ENCODE measurements at regions not wholly inside any gene's neighbourhood (a gene's known extent, or its start where the extent isn't known, plus 50 kb on each side); places are given as distances from the start of the nearest gene placed in this dataset.

GRCh38 chr9:78921341-78921740 is 624.4 kb downstream of the PSAT1 start:
- Mint-ChIP-seq H3K27ac (no peak overlapping the region), H3K36me3 (no peaks in the 10 kb centered on the region), H3K9me3 (peaks cover 12 to 19% of the 10 kb centered on the region in 2 donors)
- ATAC-seq (no peak), DNase-seq (ENCODE audit: low spot score in 2 of 2) (no peak)

GRCh38 chr9:78923966-78924659 is 627.2 kb downstream of the PSAT1 start:
- Mint-ChIP-seq H3K36me3 (no peaks in the 10 kb centered on the region), H3K9me3 (peaks cover 0 to 12% of the 10 kb centered on the region in 2 donors), H3K27ac (no peak overlapping the region)
- ATAC-seq (no peak), DNase-seq (ENCODE audit: low spot score in 2 of 2) (no peak)

GRCh38 chr9:78927099-78927940 is 630.4 kb downstream of the PSAT1 start:
- H3K9me3 Mint-ChIP-seq = peaks cover 0 to 8% of the 10 kb centered on the region in 2 donors
- DNase-seq (ENCODE audit: low spot score in 2 of 2) = no peak
- no peak for ATAC-seq
- H3K27ac Mint-ChIP-seq = no peak overlapping the region
- no peaks in the 10 kb centered on the region for H3K36me3 Mint-ChIP-seq

- ATAC-seq (no peak), DNase-seq (ENCODE audit: low spot score in 2 of 2) (no peak)
- Mint-ChIP-seq H3K27ac (no peak overlapping the region), H3K36me3 (no peaks in the 10 kb centered on the region), H3K9me3 (peaks cover 0 to 11% of the 10 kb centered on the region in 2 donors)
Observed at GRCh38 chr9:78928625-78929405, 631.9 kb downstream of the PSAT1 start.

GRCh38 chr9:78930281-78930680 is 633.4 kb downstream of the PSAT1 start:
- ATAC-seq (no peak), DNase-seq (ENCODE audit: low spot score in 2 of 2) (no peak)
- H3K27ac Mint-ChIP-seq = no peak overlapping the region
- H3K36me3 Mint-ChIP-seq = no peaks in the 10 kb centered on the region
- peaks cover 0 to 11% of the 10 kb centered on the region in 2 donors for H3K9me3 Mint-ChIP-seq

GRCh38 chr9:78932849-78933627 is 636.1 kb downstream of the PSAT1 start:
- no peaks in the 10 kb centered on the region for H3K36me3 Mint-ChIP-seq
- no peak overlapping the region for H3K27ac Mint-ChIP-seq
- ATAC-seq (no peak), DNase-seq (ENCODE audit: low spot score in 2 of 2) (no peak)
- H3K9me3 Mint-ChIP-seq = peaks cover 0 to 17% of the 10 kb centered on the region in 2 donors

- no peak for DNase-seq (ENCODE audit: low spot score in 2 of 2)
- Mint-ChIP-seq H3K9me3 (peaks cover 0 to 21% of the 10 kb centered on the region in 2 donors), H3K27ac (no peak overlapping the region), H3K36me3 (no peaks in the 10 kb centered on the region)
- no peak for ATAC-seq
Observed at GRCh38 chr9:78934880-78935279, 636.9 kb upstream of the TLE4 start.

GRCh38 chr9:78938821-78939220 is 632.9 kb upstream of the TLE4 start:
- Mint-ChIP-seq H3K9me3 (peaks cover 5 to 20% of the 10 kb centered on the region in 2 donors), H3K36me3 (no peaks in the 10 kb centered on the region), H3K27ac (no peak overlapping the region)
- DNase-seq (ENCODE audit: low spot score in 2 of 2) (no peak), ATAC-seq (no peak)

GRCh38 chr9:78939311-78940065 is 632.3 kb upstream of the TLE4 start:
- H3K27ac Mint-ChIP-seq = no peak overlapping the region
- ATAC-seq (no peak), DNase-seq (ENCODE audit: low spot score in 2 of 2) (no peak)
- H3K36me3 Mint-ChIP-seq = no peaks in the 10 kb centered on the region
- H3K9me3 Mint-ChIP-seq = peaks cover 10 to 23% of the 10 kb centered on the region in 2 donors

GRCh38 chr9:78940121-78940855 is 631.5 kb upstream of the TLE4 start:
- DNase-seq (ENCODE audit: low spot score in 2 of 2) (no peak), ATAC-seq (no peak)
- H3K27ac Mint-ChIP-seq = no peak overlapping the region
- no peaks in the 10 kb centered on the region for H3K36me3 Mint-ChIP-seq
- peaks cover 10 to 20% of the 10 kb centered on the region in 2 donors for H3K9me3 Mint-ChIP-seq

- Mint-ChIP-seq H3K9me3 (peaks cover 15 to 22% of the 10 kb centered on the region in 2 donors), H3K27ac (no peak overlapping the region), H3K36me3 (peaks cover 0 to 3% of the 10 kb centered on the region in 2 donors)
- ATAC-seq = no peak
- DNase-seq (ENCODE audit: low spot score in 2 of 2) = no peak
Observed at GRCh38 chr9:78954286-78954685, 617.5 kb upstream of the TLE4 start.

- no peak for ATAC-seq
- Mint-ChIP-seq H3K36me3 (no peaks in the 10 kb centered on the region), H3K27ac (no peak overlapping the region), H3K9me3 (peaks cover 22 to 34% of the 10 kb centered on the region in 2 donors)
- no peak for DNase-seq (ENCODE audit: low spot score in 2 of 2)
Observed at GRCh38 chr9:78958892-78959291, 612.9 kb upstream of the TLE4 start.

- no peak for DNase-seq (ENCODE audit: low spot score in 2 of 2)
- peaks cover 17 to 24% of the 10 kb centered on the region in 2 donors for H3K9me3 Mint-ChIP-seq
- ATAC-seq = no peak
- H3K27ac Mint-ChIP-seq = no peak overlapping the region
- H3K36me3 Mint-ChIP-seq = no peaks in the 10 kb centered on the region
Observed at GRCh38 chr9:78962156-78962555, 609.6 kb upstream of the TLE4 start.

- Mint-ChIP-seq H3K27ac (no peak overlapping the region), H3K36me3 (no peaks in the 10 kb centered on the region), H3K9me3 (peaks cover 11 to 24% of the 10 kb centered on the region in 2 donors)
- ATAC-seq (no peak), DNase-seq (ENCODE audit: low spot score in 2 of 2) (no peak)
Observed at GRCh38 chr9:78963911-78964310, 607.9 kb upstream of the TLE4 start.

- Mint-ChIP-seq H3K9me3 (peaks cover 0 to 5% of the 10 kb centered on the region in 2 donors), H3K36me3 (no peaks in the 10 kb centered on the region)
- ATAC-seq = no peak
Observed at GRCh38 chr9:78967596-78968217, 604.1 kb upstream of the TLE4 start.

More at GRCh38 chr9:78967596-78968217, 604.1 kb upstream of the TLE4 start:
- H3K27ac Mint-ChIP-seq = no peak overlapping the region
- DNase-seq (ENCODE audit: low spot score in 2 of 2) = no peak
